LHCN-M2 (cell line): ENCODE measurements at regions not wholly inside any gene's neighbourhood (a gene's known extent, or its start where the extent isn't known, plus 50 kb on each side); places are given as distances from the start of the nearest gene placed in this dataset.
"Not testable (repeated sequence)": the region's sequence is repeated elsewhere in the genome, so short reads cannot be mapped to it uniquely, and the experiment has no call there.

Experiments used
- DNase-seq: peaks from one replicate; pipeline ENCODE4 v3.0.0-alpha.2; 2012; ENCODE audit warnings: low read depth

DNA sequence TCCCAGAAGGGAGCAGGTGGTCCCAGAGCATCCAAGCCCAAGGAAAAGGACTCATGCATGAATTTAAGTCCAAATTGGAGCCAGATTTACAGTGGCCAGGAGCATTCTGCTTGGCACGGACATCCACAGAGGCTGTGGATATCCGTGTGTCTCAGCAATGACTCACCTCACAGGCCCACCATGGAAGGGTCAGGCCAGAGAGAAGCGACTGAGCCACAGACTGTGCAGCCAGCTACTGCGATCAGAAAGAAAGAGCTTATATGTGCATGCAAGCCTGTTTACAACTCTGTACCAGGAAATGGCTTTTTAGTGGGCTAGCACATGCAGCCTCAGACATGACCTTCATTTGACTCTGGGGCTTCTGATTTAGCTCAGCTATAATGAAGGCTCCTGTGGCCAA is 231.0 kb downstream of the C16orf95 start:
- DNase-seq: no peak

DNA sequence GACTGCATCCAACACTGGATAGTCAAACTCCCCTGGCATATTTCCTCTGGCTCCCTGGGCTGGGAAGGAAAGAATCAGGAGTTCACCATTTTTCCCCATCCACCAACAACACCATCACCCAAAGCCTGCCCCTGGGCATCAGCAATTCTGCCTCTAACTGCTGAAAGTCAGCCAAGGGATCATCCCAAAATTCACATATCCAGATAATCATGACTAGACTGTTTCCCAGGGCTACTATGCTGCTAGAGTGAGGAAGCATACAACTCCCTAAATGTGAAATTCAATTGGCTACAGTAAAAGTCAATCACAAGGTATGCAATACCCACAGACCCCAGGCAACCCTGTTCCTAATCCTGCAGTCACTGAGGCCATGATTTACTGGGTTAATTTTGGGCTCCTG is 230.6 kb downstream of the C16orf95 start:
- no peak for DNase-seq

DNA sequence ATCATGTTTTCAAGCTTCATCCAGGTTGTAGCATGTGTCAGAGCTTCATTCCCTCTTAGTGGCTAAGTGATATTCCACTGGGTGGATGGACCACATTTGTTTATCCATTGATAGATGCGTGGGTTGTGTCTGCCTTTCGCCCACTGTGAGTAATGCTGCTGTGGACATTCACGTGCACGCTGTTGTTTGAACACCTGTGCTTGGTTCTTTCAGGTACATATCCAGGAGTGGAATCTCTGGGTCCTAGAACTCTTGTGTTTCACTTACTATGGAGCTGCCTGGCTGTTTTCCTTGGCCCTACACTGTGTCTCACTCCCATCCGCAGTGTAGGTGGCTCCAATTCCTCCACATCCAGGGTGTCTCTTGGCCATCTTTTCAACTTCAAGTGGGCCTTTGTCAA is 224.2 kb downstream of the C16orf95 start:
- DNase-seq: no peak

DNA sequence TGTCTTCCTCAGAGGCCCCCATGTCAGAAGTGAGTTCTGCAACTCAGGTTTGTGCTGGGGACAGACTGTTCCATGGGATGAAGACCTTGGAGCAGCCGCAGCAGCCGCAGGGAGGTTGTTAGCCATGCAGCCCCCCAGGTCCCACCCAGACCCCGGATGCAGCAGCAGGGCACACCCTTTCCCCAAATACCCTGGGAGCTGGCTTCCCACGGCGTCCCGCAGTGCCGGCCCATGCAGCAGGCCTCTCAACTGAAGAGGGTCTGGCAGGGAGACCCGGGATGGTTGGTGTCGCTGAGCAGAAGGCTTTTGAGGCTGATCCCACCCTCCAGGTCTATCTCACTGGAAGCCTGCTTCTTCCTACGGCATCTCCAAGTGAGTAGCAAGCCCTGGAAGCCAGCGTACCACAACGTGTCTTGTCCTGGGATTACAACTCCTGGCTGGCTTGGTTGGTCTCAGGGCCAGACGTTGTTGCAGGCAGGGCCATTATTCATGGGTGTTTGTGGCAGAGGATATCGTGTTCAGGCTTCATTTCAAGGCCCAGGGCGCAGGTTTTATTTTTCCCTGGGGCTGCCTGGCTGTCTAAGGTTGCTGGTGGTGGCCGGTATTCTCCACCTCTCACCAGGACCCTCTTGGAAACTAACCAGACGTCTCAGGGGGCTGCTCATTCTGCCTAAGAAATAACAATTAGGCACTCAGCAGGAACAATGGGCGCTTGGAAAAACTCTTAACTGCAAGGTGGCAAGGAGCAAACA is 223.2 kb downstream of the C16orf95 start:
- DNase-seq: no peak

DNA sequence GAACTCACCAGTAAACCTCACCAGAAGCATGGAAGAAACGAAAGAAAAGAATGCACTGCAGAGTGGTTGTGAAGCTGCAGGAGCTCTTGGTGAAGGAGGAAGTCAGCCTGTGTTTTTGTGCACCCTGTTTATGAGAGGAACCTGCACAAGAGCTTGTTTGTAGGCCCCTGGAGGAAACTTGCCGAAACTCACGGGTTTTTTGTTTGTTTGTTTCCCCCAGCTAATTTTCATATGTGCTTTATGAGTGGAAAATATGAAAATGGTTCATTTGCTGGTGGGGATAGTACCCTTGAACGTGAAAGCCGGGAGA is 222.7 kb downstream of the C16orf95 start:
- no peak for DNase-seq

DNA sequence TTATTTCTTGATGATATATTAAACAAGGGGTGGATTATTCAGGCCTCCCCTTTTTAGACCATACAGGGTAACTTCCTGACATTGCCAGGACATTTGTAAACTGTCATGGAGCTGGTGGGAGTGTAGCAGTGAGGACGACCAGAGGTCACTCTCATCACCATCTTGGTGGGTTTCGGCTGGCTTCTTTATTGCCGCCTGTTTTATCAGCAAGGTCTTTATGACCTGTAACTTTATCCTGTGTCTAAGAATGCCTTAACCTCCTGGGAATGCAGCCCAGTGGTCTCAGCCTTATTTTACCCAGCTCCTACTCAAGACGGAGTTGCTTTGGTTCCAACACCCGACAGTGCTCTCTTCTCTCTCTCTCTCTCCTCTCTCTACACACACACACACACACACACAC is 221.9 kb downstream of the C16orf95 start:
- DNase-seq: no peak

DNA sequence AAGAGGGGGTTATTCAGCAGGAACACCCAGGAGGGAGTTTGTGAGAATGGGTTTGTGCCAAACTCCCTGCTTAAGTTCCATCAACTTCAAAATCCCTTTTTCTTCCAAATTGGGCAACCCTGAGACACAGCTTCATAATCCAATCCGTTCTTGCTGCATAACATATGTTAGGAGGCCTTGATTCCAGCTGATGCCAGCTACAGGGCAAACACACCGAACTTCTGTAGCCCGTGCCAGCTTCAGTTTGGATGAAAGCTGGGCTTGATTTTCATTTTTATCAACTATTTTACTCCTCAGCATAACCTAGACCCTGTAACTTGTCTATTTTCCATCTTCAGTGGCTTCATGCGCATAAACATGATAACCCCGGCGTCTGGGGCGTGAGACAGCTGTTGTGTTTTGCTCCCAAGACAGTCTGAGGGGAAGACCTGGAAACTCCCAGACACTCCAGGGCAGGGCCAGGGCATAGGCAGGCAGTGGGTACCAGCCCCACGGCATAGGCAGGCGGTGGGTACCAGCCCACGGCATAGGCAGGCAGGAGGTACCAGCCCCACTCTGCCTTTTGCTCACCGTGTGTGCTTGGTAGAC is 220.4 kb downstream of the C16orf95 start:
- no peak for DNase-seq

DNA sequence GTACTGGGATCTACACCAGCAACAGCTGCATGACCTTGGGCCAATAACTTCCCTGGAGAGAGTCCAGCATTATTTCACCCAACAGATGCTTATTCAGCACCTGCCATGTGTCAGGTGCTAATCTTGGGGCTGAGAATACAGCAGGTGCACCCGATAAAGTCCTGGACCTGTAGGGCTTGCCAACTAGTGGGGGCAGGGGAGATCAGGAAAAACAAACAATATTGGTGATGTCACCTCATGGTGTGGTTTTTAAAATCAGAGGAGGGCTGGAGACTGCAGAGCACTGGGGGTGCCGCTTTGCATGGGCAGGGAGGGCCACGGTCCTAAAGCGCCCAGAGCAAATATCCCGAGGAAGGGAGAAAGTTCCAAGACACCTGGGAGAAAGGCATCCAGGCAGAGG is 218.8 kb downstream of the C16orf95 start:
- DNase-seq: peak; percentile 22

DNA sequence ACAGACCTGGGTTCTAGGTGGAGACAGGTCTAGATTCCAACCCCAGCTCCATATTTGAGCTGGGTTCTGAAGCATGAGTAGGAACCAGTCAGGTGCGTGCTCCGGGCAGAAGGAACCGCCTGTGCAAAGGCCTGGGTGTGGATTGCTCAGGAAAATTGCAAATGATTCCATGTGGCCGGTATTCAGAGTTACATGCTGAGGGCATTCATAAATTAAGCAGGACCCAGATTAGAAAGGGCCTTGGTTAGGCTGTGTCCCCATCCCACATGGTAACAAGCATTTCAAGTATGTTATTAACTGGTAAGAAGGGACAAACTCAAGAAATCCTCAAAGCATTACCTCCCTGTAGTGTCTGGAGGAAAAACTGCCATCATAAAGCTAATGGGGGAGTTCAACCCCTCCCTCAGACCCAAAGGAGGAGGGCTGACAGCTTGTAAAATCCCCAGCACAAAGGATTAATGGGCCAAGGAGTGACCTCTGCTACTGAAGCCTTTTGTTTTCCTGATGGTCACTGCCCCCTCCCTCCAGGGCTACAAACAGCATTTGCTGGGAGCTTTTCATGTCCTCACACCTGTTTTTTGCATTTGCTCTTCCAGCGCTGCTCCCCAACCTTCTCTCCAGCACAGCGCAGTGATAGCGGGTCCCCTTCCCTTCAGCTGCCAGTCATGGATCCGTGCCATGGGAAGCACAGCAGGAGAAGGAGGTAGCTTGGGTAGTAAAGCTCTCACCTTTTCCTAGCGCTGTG is 218.0 kb downstream of the C16orf95 start:
- no peak for DNase-seq

DNA sequence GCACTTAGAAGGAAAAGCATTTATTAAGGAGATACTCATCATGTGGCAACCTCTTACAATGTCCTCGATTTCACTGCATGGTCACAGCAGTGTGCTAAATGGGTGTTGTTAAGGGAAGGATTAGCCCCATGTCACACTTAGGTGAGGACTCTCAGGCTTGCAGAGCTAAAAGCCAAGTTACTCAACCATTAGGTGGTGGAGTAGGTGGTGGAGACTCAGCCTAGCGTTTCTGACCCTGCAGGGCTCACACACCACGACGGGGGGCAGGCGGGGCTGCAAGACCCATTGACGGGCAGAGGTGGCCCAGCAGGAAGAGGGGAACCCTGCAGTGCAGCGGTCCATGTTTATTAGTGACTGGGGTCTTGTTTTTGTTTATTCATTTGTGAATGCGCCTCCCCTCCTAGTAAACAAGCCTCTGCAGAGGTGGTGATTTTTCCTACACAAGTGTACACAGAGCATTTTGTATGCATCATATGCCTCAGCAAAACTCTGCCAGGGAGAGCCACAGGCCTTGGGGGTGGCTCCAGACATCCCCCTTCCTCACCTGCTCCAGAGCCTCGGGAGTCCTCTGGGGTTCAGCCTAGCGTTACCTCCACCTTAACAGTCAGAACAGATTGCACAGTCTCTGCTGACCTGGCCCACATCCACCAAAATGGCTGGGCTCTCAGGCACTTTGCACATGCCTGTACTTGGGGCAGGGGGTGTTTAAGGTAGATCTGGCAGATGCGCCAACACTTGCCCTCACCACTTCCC is 216.7 kb downstream of the C16orf95 start:
- DNase-seq: no peak

DNA sequence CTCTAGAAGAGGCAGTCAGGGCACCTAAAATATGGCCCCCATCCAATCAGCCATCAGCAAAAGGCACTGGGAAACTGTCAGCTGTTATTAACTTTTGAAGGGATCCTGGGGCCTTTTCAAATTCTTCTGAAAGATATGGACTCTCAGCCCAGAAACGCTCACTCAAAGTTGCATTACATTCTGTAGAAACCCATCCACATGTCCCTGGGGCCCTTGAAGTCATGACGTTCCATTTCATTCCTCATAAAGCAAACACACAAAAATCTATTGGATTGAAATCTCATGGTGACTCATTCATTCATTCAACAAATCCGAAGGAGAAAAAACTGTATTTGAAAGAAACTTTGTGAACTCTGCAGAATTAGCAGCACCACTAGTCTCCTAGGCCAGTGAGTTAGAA is 215.3 kb downstream of the C16orf95 start:
- peak; percentile 54 for DNase-seq

DNA sequence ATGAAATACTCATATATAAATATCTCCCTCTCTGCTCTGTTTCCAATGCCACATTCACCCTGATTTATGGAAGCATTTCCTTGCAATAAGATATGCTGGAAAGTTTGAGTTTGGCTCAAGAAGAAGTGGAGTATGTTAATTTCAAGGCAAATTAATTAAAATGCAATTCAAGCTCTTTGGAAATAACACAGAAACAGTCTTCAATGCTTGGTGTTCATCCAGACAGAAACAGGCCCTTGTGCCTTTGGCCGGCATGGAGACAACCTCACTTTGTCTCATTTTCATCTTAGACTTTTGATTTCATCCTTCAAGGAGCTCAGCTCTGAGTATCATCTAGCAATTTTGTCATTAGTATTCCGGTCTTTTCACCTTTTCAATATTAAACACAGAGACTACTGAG is 210.0 kb downstream of the C16orf95 start:
- no peak for DNase-seq

DNA sequence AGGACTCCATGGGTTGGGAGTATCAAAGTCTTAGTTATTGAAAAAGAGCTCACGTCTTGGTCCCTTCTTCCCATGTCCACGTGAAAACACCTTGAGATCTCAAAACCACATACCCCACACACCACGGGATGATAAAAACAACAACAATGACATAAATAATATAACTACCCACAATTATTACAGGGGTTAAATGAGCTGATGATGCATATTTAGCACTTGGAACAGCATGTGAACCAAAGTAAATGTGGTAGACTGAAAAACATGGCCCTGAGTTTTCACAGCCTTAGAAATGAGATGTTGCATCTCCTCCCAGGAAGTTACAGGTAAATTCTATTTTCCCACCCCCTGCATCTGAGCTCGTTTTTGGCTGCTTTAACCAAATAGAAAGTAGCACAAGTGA is 208.9 kb downstream of the C16orf95 start:
- no peak for DNase-seq

DNA sequence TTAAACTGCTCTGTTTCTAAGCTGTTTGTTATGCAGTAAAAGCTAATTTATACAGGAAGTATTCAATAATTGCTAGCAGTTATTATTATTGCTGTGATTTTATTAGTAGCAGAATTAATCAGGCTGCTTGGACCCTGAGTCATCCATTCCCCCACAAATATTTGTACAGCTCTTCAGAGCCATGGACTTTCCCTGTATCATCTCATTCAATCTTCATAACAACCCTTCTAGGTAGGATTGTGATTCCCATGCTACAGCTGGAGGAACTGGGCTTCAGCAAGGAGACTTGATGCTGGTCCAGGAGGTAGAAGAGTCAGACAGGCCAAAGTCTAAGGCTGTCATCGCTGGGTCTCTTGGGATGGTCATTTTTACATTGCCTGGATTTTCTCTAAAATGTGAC is 208.3 kb downstream of the C16orf95 start:
- no peak for DNase-seq

DNA sequence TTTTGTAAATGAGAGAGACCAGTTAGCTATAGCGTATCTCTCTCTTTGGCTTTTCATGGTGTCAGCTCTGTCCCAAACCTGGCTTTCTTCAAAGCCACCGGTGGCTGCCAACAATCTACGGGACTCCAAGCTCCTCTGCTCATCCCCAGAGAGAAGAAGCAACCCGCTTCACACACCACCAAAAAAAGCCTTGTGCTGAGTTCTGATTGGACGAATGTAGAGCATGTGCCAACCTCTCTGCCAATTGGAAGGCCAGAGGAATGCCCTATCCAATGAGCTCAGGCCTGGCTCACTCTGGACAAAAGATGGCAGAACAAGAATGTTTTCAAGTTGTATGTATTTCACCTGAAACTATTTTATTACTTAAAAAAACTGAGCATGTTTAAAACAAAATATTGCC is 202.4 kb downstream of the C16orf95 start:
- no peak for DNase-seq

DNA sequence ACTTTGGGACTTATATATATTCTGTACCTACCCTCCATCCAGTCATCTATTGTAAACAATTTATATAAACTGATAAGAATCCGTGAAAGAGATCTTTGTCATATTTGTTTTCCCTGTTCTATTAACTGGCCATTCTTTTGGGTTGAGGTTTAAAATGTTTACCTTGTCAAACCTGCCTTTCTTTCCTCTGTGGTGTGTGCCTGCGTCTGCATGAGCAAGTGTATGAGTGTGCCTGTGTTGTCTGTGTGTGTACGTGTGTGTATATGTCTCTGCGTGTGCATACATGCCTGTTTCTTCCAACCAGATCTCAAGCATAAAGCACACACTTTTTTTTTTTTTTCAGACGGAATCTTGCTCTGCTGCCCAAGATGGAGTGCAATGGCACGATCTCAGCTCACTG is 201.5 kb downstream of the C16orf95 start:
- no peak for DNase-seq

DNA sequence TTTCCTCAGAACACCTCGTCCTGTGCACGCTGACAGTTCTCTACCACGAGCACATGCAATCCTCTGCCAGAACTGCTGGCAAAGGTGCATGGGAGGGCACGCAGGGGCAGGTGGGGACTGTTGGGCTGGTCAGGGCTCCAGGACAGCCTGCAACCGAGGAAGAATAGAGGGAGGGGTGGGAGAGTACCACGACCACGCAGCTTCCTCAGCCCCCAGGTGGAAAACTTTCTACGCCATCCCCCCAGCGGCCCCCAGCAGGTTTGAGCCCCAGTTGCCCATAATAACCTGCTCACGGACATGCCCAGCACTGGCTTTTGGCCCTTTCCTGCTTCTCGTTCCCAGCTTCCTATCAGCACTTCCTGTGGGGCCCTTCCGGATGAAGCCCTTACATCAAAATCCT is 199.3 kb downstream of the C16orf95 start:
- DNase-seq: no peak

DNA sequence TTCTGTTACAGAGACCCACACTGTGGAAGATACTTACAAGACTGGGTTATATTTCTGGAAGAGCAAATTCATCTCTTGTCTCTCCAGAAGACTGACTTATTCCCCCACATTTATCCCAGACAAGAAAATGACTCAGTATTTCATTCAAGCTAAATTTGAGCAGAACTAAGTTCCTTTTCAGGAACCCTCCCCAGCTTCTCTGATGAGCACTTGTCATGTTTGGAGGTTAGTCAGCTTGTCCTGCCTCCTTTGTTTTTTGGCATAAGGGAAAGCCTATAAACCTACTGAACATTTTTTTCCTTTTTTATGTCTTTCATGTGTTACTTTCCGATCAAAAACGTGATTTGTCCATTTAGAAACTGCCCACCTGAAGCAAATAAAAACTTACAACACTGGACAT is 198.0 kb downstream of the C16orf95 start:
- no peak for DNase-seq

DNA sequence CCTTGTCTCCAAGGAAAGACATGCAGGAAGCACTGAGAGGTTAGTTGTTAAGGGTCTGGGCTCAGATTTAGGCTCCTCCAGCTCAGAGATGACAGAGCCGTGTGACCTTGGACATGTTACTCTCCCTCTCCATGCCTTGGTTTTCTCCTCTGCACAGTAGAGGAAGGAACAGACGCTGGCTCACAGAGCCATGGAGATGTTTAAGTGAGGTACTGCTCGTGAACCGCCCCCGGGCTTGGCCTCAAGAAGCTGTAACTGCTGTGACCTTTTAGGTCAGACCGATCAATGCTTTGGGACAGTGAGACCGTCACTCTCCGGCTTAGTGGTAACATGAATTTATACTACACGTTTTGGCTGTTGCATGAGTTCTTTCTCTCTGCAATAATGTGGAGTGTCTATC is 197.4 kb downstream of the C16orf95 start:
- DNase-seq: no peak

DNA sequence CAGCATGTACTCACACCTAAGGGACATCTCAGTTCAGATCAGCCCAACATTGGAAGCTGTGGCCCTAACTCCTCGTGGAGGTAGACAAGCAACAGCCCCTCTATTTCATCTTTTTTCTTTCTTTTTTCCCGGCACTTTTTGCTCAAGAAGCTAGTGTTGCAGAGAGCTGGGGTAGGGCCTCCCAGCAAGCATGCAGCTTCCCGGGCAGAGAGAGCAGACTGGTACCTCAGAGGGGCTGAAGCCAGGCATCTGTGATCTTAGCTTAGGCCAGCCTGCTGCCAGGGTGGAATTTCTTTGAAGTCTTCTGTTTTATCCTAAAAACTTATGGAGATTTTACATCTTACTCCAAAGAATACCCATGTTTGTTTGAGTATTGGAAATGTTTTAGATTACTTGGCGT is 195.4 kb downstream of the C16orf95 start:
- no peak for DNase-seq

DNA sequence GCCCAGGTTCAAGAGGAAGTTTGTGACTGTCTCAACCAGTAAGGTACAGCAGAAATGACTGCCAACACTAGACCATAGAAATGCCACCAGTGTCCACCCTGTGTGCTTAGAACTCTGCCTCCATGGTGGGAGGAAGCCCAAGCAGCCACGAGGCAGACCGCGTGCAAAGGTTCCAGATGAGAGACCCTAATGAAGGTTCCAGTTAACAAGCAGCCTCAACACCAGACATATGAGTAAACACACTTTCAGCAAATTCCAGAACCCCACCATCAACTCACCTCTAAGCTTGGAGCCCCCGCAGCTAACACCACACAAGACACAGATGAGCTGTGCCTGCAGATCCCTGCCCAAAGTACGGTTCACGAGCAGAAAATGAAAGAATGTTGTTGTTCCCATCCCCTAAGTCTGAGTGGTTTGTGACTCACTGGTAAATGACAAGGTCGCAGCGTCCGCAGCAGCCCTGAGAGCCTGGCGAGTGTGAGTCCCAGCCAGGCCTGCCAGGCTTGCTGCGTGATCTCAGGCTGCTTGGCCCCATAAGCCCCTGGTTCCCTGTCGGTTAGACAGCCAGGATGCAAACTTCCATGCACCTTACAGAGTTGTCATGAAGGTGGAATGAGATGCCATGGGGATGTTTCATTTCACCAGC is 193.7 kb downstream of the C16orf95 start:
- no peak for DNase-seq

DNA sequence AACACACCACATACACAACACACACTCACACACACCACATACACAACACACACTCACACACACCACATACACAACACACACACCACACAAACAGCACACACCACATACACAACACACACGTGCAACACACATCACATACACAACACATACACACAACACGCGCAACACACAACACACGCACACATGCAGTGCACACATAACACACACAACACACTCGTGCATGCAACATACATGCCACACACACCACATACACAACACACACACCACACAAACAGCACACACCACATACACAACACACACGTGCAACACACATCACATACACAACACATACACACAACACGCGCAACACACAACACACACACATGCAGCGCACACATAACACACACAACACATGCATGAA is 192.8 kb downstream of the C16orf95 start:
- DNase-seq: not testable (repeated sequence)
